Ascending aorta (tissue), 2 donors: ENCODE measurements at regions not wholly inside any gene's neighbourhood (a gene's known extent, or its start where the extent isn't known, plus 50 kb on each side); places are given as distances from the start of the nearest gene placed in this dataset.
"Not testable (repeated sequence)": the region's sequence is repeated elsewhere in the genome, so short reads cannot be mapped to it uniquely, and the experiment has no call there.

Experiments
- DNase-seq, 2 donors: peaks; one replicate each; pipeline ENCODE4 v3.0.0-alpha.2; 2019; ENCODE audit warnings: low spot score in 2 of 2
- H3K27ac ChIP-seq, 2 donors: fragments of 200-600 bp; sonication (generic); one replicate each; pipeline ENCODE4 v1.5.1; 2016 to 2017; ENCODE audit warnings: mild to moderate bottlenecking in 1 of 2
- H3K27me3 ChIP-seq: fragments of 200-600 bp; sonication (generic); one replicate; pipeline ENCODE4 v1.5.1; 2017
- H3K36me3 ChIP-seq, 2 donors: fragments of 200-600 bp; sonication (generic); one replicate each; pipeline ENCODE4 v1.5.1; 2016
- H3K4me1 ChIP-seq, 2 donors: fragments of 200-600 bp; sonication (generic); one replicate each; pipeline ENCODE4 v1.5.1; 2016 to 2017; ENCODE audit warnings: mild to moderate bottlenecking in 1 of 2
- H3K4me3 ChIP-seq, 2 donors: fragments of 200-600 bp; sonication (generic); one replicate each; pipeline ENCODE4 v1.5.1; 2016 to 2017; ENCODE audit warnings: mild to moderate bottlenecking in 1 of 2
- H3K9me3 ChIP-seq, 2 donors: fragments of 200-600 bp; sonication (generic); one replicate each; pipeline ENCODE4 v1.5.1; 2016
- intact Hi-C: fragments of 100-400 bp; cut with DNase I; formaldehyde crosslinking; loops from one replicate; pipeline ENCODE4 v1.15.1; 2023
- TF ChIP-seq, protein P1 (sequence below), 3 experiments: fragments of 200-600 bp in 2 of 3; fragments of 450-650 bp in 1 of 3; sonication (generic) in 2 of 3; IDR thresholded peaks; one replicate each; pipeline ENCODE4 v1.5.1; 2016 to 2019; ENCODE audit warnings: antibody characterized with exemption in 3 of 3, mild to moderate bottlenecking in 1 of 3, moderate library complexity in 1 of 3

DNA sequence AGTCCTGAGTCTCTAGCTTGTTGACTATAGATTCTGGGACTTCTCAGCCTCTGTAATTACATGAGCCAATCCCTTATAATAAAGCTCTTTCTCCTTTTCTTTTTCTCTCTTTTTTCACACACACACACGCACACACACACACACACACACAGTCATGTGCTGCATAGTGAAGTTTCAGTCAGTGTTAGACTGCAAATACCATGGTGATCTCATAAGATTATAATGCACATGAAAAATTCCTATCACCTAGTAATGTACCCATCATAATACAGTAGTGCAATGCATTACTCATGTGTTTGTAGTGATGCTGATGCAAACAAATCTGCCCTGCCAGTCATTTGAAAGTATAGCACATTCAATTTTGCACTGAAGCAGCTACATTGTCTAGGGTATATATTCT is 558.2 kb downstream of the SUCLG1 start:
- Histone ChIP-seq H3K27me3 (no peaks in the 10 kb centered on the region), H3K36me3 (no peaks in the 10 kb centered on the region), H3K4me3 (no peak overlapping the region), H3K4me1 (no peaks in the 10 kb centered on the region), H3K9me3 (no peaks in the 10 kb centered on the region), H3K27ac (no peak overlapping the region)
- TF ChIP-seq, protein P1, sequence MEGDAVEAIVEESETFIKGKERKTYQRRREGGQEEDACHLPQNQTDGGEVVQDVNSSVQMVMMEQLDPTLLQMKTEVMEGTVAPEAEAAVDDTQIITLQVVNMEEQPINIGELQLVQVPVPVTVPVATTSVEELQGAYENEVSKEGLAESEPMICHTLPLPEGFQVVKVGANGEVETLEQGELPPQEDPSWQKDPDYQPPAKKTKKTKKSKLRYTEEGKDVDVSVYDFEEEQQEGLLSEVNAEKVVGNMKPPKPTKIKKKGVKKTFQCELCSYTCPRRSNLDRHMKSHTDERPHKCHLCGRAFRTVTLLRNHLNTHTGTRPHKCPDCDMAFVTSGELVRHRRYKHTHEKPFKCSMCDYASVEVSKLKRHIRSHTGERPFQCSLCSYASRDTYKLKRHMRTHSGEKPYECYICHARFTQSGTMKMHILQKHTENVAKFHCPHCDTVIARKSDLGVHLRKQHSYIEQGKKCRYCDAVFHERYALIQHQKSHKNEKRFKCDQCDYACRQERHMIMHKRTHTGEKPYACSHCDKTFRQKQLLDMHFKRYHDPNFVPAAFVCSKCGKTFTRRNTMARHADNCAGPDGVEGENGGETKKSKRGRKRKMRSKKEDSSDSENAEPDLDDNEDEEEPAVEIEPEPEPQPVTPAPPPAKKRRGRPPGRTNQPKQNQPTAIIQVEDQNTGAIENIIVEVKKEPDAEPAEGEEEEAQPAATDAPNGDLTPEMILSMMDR (IDR thresholded peaks at IDR 0.05), result no peak
- no peak for DNase-seq
- intact Hi-C loops, result no loop called here

GRCh38 chr2:83899271-83899670 is 559.8 kb downstream of the SUCLG1 start:
- intact Hi-C loops, result no loop called here
- TF ChIP-seq, protein P1 (IDR thresholded peaks at IDR 0.05), result no peak
- no peaks in the 10 kb centered on the region for H3K9me3 ChIP-seq
- H3K4me1 ChIP-seq, result no peaks in the 10 kb centered on the region
- no peak overlapping the region for H3K27ac ChIP-seq
- no peak for DNase-seq
- no peak overlapping the region for H3K4me3 ChIP-seq
- no peaks in the 10 kb centered on the region for H3K36me3 ChIP-seq
- H3K27me3 ChIP-seq, result no peaks in the 10 kb centered on the region

DNA sequence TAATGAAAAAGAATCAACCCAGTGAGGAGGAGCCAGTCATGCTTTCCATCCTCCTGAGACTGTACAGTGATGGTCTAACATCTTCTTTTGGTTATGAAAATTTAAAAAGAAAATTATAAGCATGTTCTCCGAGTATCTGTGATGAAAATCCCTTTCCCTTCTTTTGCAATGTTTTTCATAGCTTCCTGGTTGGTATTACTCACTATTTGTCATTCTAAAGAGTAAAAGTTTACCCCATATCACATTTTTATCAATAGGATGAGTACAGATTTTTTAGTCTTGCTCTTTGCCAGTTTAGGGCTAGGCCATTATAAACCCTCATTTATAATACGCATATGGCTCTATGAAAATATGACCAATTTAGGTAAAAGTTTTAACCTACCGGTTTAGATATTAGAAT is 564.1 kb downstream of the SUCLG1 start:
- Histone ChIP-seq H3K4me1 (no peaks in the 10 kb centered on the region), H3K4me3 (no peak overlapping the region), H3K36me3 (no peaks in the 10 kb centered on the region), H3K27me3 (no peaks in the 10 kb centered on the region), H3K9me3 (no peaks in the 10 kb centered on the region), H3K27ac (no peak overlapping the region)
- DNase-seq, result no peak
- TF ChIP-seq, protein P1 (IDR thresholded peaks at IDR 0.05), result no peak
- intact Hi-C loops, result no loop called here

GRCh38 chr2:83887757-83888156 is 571.3 kb downstream of the SUCLG1 start:
- no peaks in the 10 kb centered on the region for H3K4me1 ChIP-seq
- intact Hi-C loops, result no loop called here
- TF ChIP-seq, protein P1 (IDR thresholded peaks at IDR 0.05), result no peak
- H3K36me3 ChIP-seq, result no peaks in the 10 kb centered on the region
- no peak for DNase-seq
- H3K9me3 ChIP-seq, result no peaks in the 10 kb centered on the region
- no peak overlapping the region for H3K27ac ChIP-seq
- no peak overlapping the region for H3K4me3 ChIP-seq
- H3K27me3 ChIP-seq, result no peaks in the 10 kb centered on the region

DNA sequence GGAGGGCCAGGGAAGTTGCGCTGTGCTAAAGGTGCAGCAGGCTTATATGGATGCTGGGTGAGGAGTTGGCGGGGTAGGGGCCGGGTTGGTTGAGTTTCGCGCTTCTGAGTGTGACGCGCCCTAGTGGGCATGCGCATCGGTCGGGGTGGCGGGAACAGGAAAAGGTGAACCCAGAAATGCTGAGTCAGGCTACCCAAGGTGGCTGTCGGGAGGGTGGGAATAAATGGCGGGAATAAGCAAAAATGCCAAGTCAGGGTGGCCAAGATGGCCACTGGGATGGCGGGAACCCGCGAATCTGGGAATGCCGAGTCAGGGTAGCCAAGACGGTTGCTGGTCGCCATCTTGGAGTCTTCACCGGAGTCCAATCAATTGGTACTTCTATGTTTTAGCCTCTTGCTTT is 580.0 kb downstream of the SUCLG1 start:
- Histone ChIP-seq H3K4me1 (no peaks in the 10 kb centered on the region), H3K27ac (no peak overlapping the region), H3K27me3 (no peaks in the 10 kb centered on the region), H3K36me3 (no peaks in the 10 kb centered on the region), H3K9me3 (no peaks in the 10 kb centered on the region), H3K4me3 (no peak overlapping the region)
- no peak for DNase-seq
- intact Hi-C loops, result no loop called here
- TF ChIP-seq, protein P1 (IDR thresholded peaks at IDR 0.05), result no peak

GRCh38 chr2:83877261-83877660 is 581.8 kb downstream of the SUCLG1 start:
- intact Hi-C loops, H3K9me3 ChIP-seq, H3K36me3 ChIP-seq, H3K27ac ChIP-seq, H3K4me3 ChIP-seq, H3K4me1 ChIP-seq, DNase-seq, H3K27me3 ChIP-seq: not testable (repeated sequence)
